ENCODE measurements at regions not wholly inside any gene's neighbourhood (a gene's known extent, or its start where the extent isn't known, plus 50 kb on each side); places are given as distances from the start of the nearest gene placed in this dataset.

- no peak for TF ChIP-seq ZNF790 (CRISPR knock-in tag; IDR thresholded peaks at IDR 0.05; ENCODE audit: borderline replicate concordance)
- TF ChIP-seq ZFX (CRISPR knock-in tag; IDR thresholded peaks at IDR 0.05; ENCODE audit: low read depth) = no peak
- no peak for TF ChIP-seq JUN (CRISPR knock-in tag; IDR thresholded peaks at IDR 0.05)
- no peak for TF ChIP-seq TAF1 (CRISPR knock-in tag; IDR thresholded peaks at IDR 0.05)
- TF ChIP-seq CTCF (CRISPR knock-in tag; IDR thresholded peaks at IDR 0.05) = no peak
- no peak for TF ChIP-seq FOXO4 (CRISPR knock-in tag; conservative IDR thresholded peaks at IDR 0.05)
- no peak for TF ChIP-seq PATZ1 (CRISPR knock-in tag; IDR thresholded peaks at IDR 0.05)
- TF ChIP-seq ZFP90 (CRISPR knock-in tag; IDR thresholded peaks at IDR 0.05; ENCODE audit: borderline replicate concordance) = no peak
- no peak for TF ChIP-seq POLR2A (IDR thresholded peaks at IDR 0.05; ENCODE audit: insufficient read depth in 1 of 2, low read depth in 2 of 2, low read length in 2 of 2)
- TF ChIP-seq KAT2B (IDR thresholded peaks at IDR 0.05; ENCODE audit: borderline replicate concordance, low read depth, low read length) = no peak
Measured at GRCh38 chr11:42974510-42975179, 337.2 kb upstream of the API5 start.
